DND-41 (cell line): ENCODE measurements at regions not wholly inside any gene's neighbourhood (a gene's known extent, or its start where the extent isn't known, plus 50 kb on each side); places are given as distances from the start of the nearest gene placed in this dataset.

Source experiments
- CTCF ChIP-seq: IDR thresholded peaks from 2 replicates; pipeline ENCODE4 v1.5.1; 2012; ENCODE audit warnings: borderline replicate concordance, low read length, moderate library complexity, mild to moderate bottlenecking; ENCODE audit not compliant: poor library complexity, severe bottlenecking; ENCODE audit errors: extremely low read depth
- EZH2 ChIP-seq: IDR thresholded peaks from 3 replicates; pipeline ENCODE4 v1.6.1; 2012; ENCODE audit warnings: borderline replicate concordance, low read depth, mild to moderate bottlenecking, moderate library complexity, low read length, inconsistent platforms; ENCODE audit not compliant: severe bottlenecking

- TF ChIP-seq CTCF: no peak
- TF ChIP-seq EZH2: no peak
Observed at GRCh38 chr9:79461712-79462111, 110.1 kb upstream of the TLE4 start.
